Erythroblast (primary cell): ENCODE measurements at regions not wholly inside any gene's neighbourhood (a gene's known extent, or its start where the extent isn't known, plus 50 kb on each side); places are given as distances from the start of the nearest gene placed in this dataset.
"Not testable (repeated sequence)": the region's sequence is repeated elsewhere in the genome, so short reads cannot be mapped to it uniquely, and the experiment has no call there.

Experiments
- DNase-seq, 2 experiments: peaks; one replicate each; lab custom pipeline; 2025; lab: John Stamatoyannopoulos, UW
- GATA1 ChIP-seq: IDR thresholded peaks from 2 replicates; pipeline ENCODE4 v1.6.1; 2011; ENCODE audit warnings: low read depth, mild to moderate bottlenecking, control low read depth, low read length, moderate library complexity
- POLR2A ChIP-seq: IDR thresholded peaks from 2 replicates; pipeline ENCODE4 v1.6.1; 2011; ENCODE audit warnings: mild to moderate bottlenecking, low read length

- TF ChIP-seq GATA1, result no peak
- no peak for TF ChIP-seq POLR2A
- DNase-seq, result no peak
Observed at GRCh38 chr3:67064105-67064504, 66.0 kb downstream of the KBTBD8 start.

- no peak for DNase-seq
- TF ChIP-seq GATA1, result no peak
- TF ChIP-seq POLR2A, result no peak
Observed at GRCh38 chr3:67067251-67067650, 69.1 kb downstream of the KBTBD8 start.

- DNase-seq, result not testable (repeated sequence)
Observed at GRCh38 chr3:67072640-67073039, 74.5 kb downstream of the KBTBD8 start.

GRCh38 chr3:67073812-67074211, 75.7 kb downstream of the KBTBD8 start:
- no peak for TF ChIP-seq GATA1
- no peak for TF ChIP-seq POLR2A
- DNase-seq, result no peak

GRCh38 chr3:67075295-67075694, 77.2 kb downstream of the KBTBD8 start:
- DNase-seq, result no peak
- TF ChIP-seq POLR2A (no peak), GATA1 (no peak)

GRCh38 chr3:67076607-67077006, 78.5 kb downstream of the KBTBD8 start:
- TF ChIP-seq GATA1 (no peak), POLR2A (no peak)
- DNase-seq, result no peak

- TF ChIP-seq GATA1 (no peak), POLR2A (no peak)
- DNase-seq, result no peak
Observed at GRCh38 chr3:67077656-67078055, 79.5 kb downstream of the KBTBD8 start.

- no peak for TF ChIP-seq GATA1
- TF ChIP-seq POLR2A, result no peak
- no peak for DNase-seq
Observed at GRCh38 chr3:67082533-67083024, 84.5 kb downstream of the KBTBD8 start.

- TF ChIP-seq GATA1 (no peak), POLR2A (no peak)
- DNase-seq, result no peak
Observed at GRCh38 chr3:67083277-67083676, 85.2 kb downstream of the KBTBD8 start.

GRCh38 chr3:67087788-67088187, 89.7 kb downstream of the KBTBD8 start:
- no peak for DNase-seq
- TF ChIP-seq POLR2A (no peak), GATA1 (no peak)

- no peak for DNase-seq
- TF ChIP-seq POLR2A (no peak), GATA1 (no peak)
Observed at GRCh38 chr3:67090474-67090873, 92.4 kb downstream of the KBTBD8 start.

GRCh38 chr3:67093305-67093704, 95.2 kb downstream of the KBTBD8 start:
- DNase-seq, result no peak
- no peak for TF ChIP-seq GATA1
- TF ChIP-seq POLR2A, result no peak

- TF ChIP-seq GATA1 (no peak), POLR2A (no peak)
- no peak for DNase-seq
Observed at GRCh38 chr3:67094167-67094566, 96.1 kb downstream of the KBTBD8 start.

- no peak for DNase-seq
- TF ChIP-seq GATA1 (no peak), POLR2A (no peak)
Observed at GRCh38 chr3:67094774-67095173, 96.7 kb downstream of the KBTBD8 start.

- TF ChIP-seq POLR2A (no peak), GATA1 (no peak)
- DNase-seq, result no peak
Observed at GRCh38 chr3:67104388-67104787, 106.3 kb downstream of the KBTBD8 start.
